Natural killer cell (primary cell): ENCODE measurements at regions not wholly inside any gene's neighbourhood (a gene's known extent, or its start where the extent isn't known, plus 50 kb on each side); places are given as distances from the start of the nearest gene placed in this dataset.

Experiments
- ATAC-seq, 3 donors: fragments of 150-1000 bp in 2 of 3; fragments of 200-7000 bp in 1 of 3; cut with Tn5 transposase; 1 replicate in 1 of 3; 2 replicates in 2 of 3; pipeline ENCODE4 v1.10.0; 2021; ENCODE audit warnings: mild to moderate bottlenecking in 2 of 3, moderate library complexity in 2 of 3
- DNase-seq, 2 donors: peaks; one replicate each; pipeline versions ENCODE4 v3.0.0 to v3.0.0-alpha.2; 2013 to 2021; ENCODE audit warnings: mixed read lengths in 1 of 2
- H3K27ac ChIP-seq: one replicate; pipeline ENCODE4 v1.5.1; 2013; ENCODE audit warnings: mild to moderate bottlenecking, low read length
- H3K27me3 ChIP-seq: one replicate; pipeline ENCODE4 v1.6.1; 2013; ENCODE audit warnings: low read length; ENCODE audit not compliant: control insufficient read depth, insufficient read depth
- H3K36me3 ChIP-seq: one replicate; pipeline ENCODE4 v1.6.1; 2013; ENCODE audit warnings: low read length; ENCODE audit not compliant: control insufficient read depth, insufficient read depth
- H3K4me1 ChIP-seq: one replicate; pipeline ENCODE4 v1.6.1; 2013; ENCODE audit warnings: low read length; ENCODE audit not compliant: control insufficient read depth, insufficient read depth
- H3K4me3 ChIP-seq: one replicate; pipeline ENCODE4 v1.5.1; 2013; ENCODE audit warnings: low read length
- H3K9me3 ChIP-seq: one replicate; pipeline ENCODE4 v1.6.1; 2013; ENCODE audit warnings: low read length; ENCODE audit not compliant: control insufficient read depth, insufficient read depth
- H3K27ac Mint-ChIP-seq, 2 donors: one replicate each; pipeline ENCODE4 v1.8.0; 2022; ENCODE audit warnings: mild to moderate bottlenecking in 2 of 2, mixed read lengths in 2 of 2, moderate library complexity in 1 of 2
- H3K27me3 Mint-ChIP-seq, 2 donors: one replicate each; pipeline ENCODE4 v1.8.0; 2022; ENCODE audit warnings: low read depth in 2 of 2, mixed read lengths in 2 of 2
- H3K36me3 Mint-ChIP-seq: one replicate; pipeline ENCODE4 v1.8.0; 2022; ENCODE audit warnings: mixed read lengths
- H3K4me1 Mint-ChIP-seq, 2 donors: one replicate each; pipeline ENCODE4 v1.8.0; 2022; ENCODE audit warnings: mixed read lengths in 2 of 2
- H3K4me3 Mint-ChIP-seq: one replicate; pipeline ENCODE4 v1.8.0; 2022; ENCODE audit warnings: mild to moderate bottlenecking, moderate library complexity, mixed read lengths
- H3K9me3 Mint-ChIP-seq, 2 donors: one replicate each; pipeline ENCODE4 v1.8.0; 2022; ENCODE audit warnings: mixed read lengths in 2 of 2
- CTCF ChIP-seq: fragments of 200-600 bp; IDR thresholded peaks from one replicate; pipeline ENCODE4 v1.8.0; 2022; ENCODE audit warnings: antibody characterized with exemption
- WGBS: methylation state at CpG from one replicate; pipeline ENCODE4 v1.1.7; 2013; ENCODE audit warnings: missing lambda C conversion rate; ENCODE audit not compliant: insufficient coverage; 5-methylcytosine and 5-hydroxymethylcytosine counted together
- intact Hi-C: fragments of 100-400 bp; cut with micrococcal nuclease; formaldehyde crosslinking; loops from one replicate; pipeline ENCODE4 v1.14.2; 2022

GRCh38 chrX:4971646-4972045 lies 1257.0 kb downstream of the NLGN4X start:
- no peak for DNase-seq
- no peak overlapping the region for H3K4me3 ChIP-seq
- no peaks in the 10 kb centered on the region for H3K27me3 ChIP-seq
- H3K9me3 ChIP-seq = no peaks in the 10 kb centered on the region
- H3K27ac Mint-ChIP-seq = no peak overlapping the region
- no peaks in the 10 kb centered on the region for H3K4me1 Mint-ChIP-seq
- intact Hi-C loops = no loop called here
- no peaks in the 10 kb centered on the region for H3K27me3 Mint-ChIP-seq
- no peaks in the 10 kb centered on the region for H3K4me1 ChIP-seq
- H3K9me3 Mint-ChIP-seq = peaks cover 12 to 15% of the 10 kb centered on the region in 2 donors
- no peak overlapping the region for H3K27ac ChIP-seq
- H3K36me3 ChIP-seq = no peaks in the 10 kb centered on the region
- 87% methylated on average over 2 of the region's 2 CpGs for WGBS
- ATAC-seq = no peak
- H3K36me3 Mint-ChIP-seq = no peaks in the 10 kb centered on the region
- TF ChIP-seq CTCF = no peak
- H3K4me3 Mint-ChIP-seq = no peak overlapping the region

GRCh38 chrX:4964112-4964511 lies 1250.7 kb upstream of the PRKX start:
- intact Hi-C loops = no loop called here
- no peaks in the 10 kb centered on the region for H3K36me3 Mint-ChIP-seq
- no peaks in the 10 kb centered on the region for H3K4me1 Mint-ChIP-seq
- no peak for DNase-seq
- no peak overlapping the region for H3K27ac Mint-ChIP-seq
- no peak for ATAC-seq
- H3K9me3 Mint-ChIP-seq = peaks cover 6 to 12% of the 10 kb centered on the region in 2 donors
- H3K4me3 ChIP-seq = no peak overlapping the region
- no peaks in the 10 kb centered on the region for H3K27me3 Mint-ChIP-seq
- H3K27me3 ChIP-seq = no peaks in the 10 kb centered on the region
- H3K9me3 ChIP-seq = no peaks in the 10 kb centered on the region
- no peak overlapping the region for H3K4me3 Mint-ChIP-seq
- no peaks in the 10 kb centered on the region for H3K36me3 ChIP-seq
- no peak for TF ChIP-seq CTCF
- 86% methylated on average over 2 of the region's 3 CpGs for WGBS
- H3K27ac ChIP-seq = no peak overlapping the region
- H3K4me1 ChIP-seq = no peaks in the 10 kb centered on the region

DNA sequence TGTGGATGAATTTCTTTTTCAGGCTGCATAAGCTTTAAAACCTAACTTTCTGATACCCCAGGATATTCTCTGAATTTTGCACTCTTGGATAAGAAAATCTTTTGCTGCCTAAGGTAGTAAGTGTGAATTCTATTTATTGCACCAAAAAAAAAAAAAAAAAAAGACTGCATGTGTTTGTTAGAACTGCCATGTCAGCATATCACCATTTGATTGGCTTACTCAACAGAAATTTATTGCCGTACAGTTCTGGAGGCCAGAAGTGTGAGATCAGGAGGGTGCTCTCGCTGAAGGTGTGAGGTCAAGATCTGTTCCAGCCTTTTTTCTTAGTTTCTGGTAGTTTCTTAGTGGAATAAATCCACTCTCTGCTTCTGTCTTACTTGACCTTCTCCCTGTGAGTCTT lies 1250.0 kb upstream of the PRKX start:
- Mint-ChIP-seq H3K36me3 (no peaks in the 10 kb centered on the region), H3K9me3 (peaks cover 5 to 9% of the 10 kb centered on the region in 2 donors), H3K4me3 (no peak overlapping the region), H3K27me3 (no peaks in the 10 kb centered on the region), H3K4me1 (no peaks in the 10 kb centered on the region), H3K27ac (no peak overlapping the region)
- no peaks in the 10 kb centered on the region for H3K27me3 ChIP-seq
- H3K27ac ChIP-seq = no peak overlapping the region
- no peak for DNase-seq
- H3K4me1 ChIP-seq = no peaks in the 10 kb centered on the region
- WGBS = 100% methylated on average over 1 of the region's 2 CpGs
- no peak for ATAC-seq
- no peak for TF ChIP-seq CTCF
- H3K9me3 ChIP-seq = no peaks in the 10 kb centered on the region
- intact Hi-C loops = no loop called here
- no peaks in the 10 kb centered on the region for H3K36me3 ChIP-seq
- no peak overlapping the region for H3K4me3 ChIP-seq

DNA sequence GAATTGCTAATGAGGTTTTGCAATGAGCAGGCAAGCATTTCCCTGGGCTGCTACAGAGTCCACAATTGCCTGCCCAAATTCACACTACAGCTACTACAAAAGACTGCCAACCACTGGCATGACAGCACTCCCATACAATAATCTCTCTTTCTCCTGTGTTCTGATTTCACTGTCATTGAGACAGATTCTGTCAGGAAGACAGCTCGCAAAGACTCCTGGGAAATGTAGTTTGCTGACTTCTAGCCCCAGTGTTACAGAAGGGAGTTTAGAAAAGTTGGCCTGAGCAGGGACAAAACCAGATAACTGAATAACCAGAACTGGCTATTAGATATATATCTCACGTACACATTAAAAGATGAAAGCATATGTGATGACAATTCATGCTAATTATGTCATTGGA lies 1231.3 kb upstream of the PRKX start:
- Mint-ChIP-seq H3K27ac (no peak overlapping the region), H3K36me3 (no peaks in the 10 kb centered on the region), H3K4me3 (no peak overlapping the region), H3K9me3 (peaks cover 5 to 11% of the 10 kb centered on the region in 2 donors), H3K4me1 (no peaks in the 10 kb centered on the region), H3K27me3 (no peaks in the 10 kb centered on the region)
- Histone ChIP-seq H3K27ac (no peak overlapping the region), H3K27me3 (no peaks in the 10 kb centered on the region), H3K4me3 (no peak overlapping the region), H3K4me1 (no peaks in the 10 kb centered on the region), H3K9me3 (no peaks in the 10 kb centered on the region), H3K36me3 (no peaks in the 10 kb centered on the region)
- WGBS = 100% methylated on average over 1 of the region's 2 CpGs
- no peak for TF ChIP-seq CTCF
- ATAC-seq (no peak), DNase-seq (no peak)
- intact Hi-C loops = no loop called here
